HFFc6 (cell line): ENCODE measurements at regions not wholly inside any gene's neighbourhood (a gene's known extent, or its start where the extent isn't known, plus 50 kb on each side); places are given as distances from the start of the nearest gene placed in this dataset.

Source experiments
- DNase-seq: peaks from one replicate; pipeline ENCODE4 v3.0.0-alpha.2; 2018
- H3K27ac Mint-ChIP-seq: 2 replicates; pipeline ENCODE4 v1.8.0; 2020; ENCODE audit warnings: mild to moderate bottlenecking, mixed read lengths
- H3K27me3 Mint-ChIP-seq: 2 replicates; pipeline ENCODE4 v1.8.0; 2021; ENCODE audit warnings: mild to moderate bottlenecking, moderate library complexity, mixed read lengths; ENCODE audit not compliant: insufficient read depth
- H3K36me3 Mint-ChIP-seq: 2 replicates; pipeline ENCODE4 v1.8.0; 2021; ENCODE audit warnings: low read depth, mixed read lengths
- H3K4me1 Mint-ChIP-seq: 2 replicates; pipeline ENCODE4 v1.8.0; 2020; ENCODE audit warnings: low read depth, mixed read lengths
- H3K4me3 Mint-ChIP-seq: 2 replicates; pipeline ENCODE4 v1.8.0; 2020; ENCODE audit warnings: mild to moderate bottlenecking, moderate library complexity, mixed read lengths
- H3K9me3 Mint-ChIP-seq: 2 replicates; pipeline ENCODE4 v1.8.0; 2020; ENCODE audit warnings: mild to moderate bottlenecking, mixed read lengths
- CTCF ChIP-seq: fragments of 200-600 bp; sonication (generic); IDR thresholded peaks from 2 replicates; pipeline ENCODE4 v1.5.0; 2021; ENCODE audit warnings: antibody characterized with exemption, mild to moderate bottlenecking

- Mint-ChIP-seq H3K36me3 (0 out of 2 replicates have a peak, but pooled peaks cover 11% of the 10 kb centered on the region), H3K4me1 (peaks cover 86% of the 10 kb centered on the region), H3K27me3 (no peaks in the 10 kb centered on the region), H3K9me3 (no peaks in the 10 kb centered on the region), H3K4me3 (no peak overlapping the region), H3K27ac (no peak overlapping the region)
- no peak for TF ChIP-seq CTCF
- no peak for DNase-seq
These were observed 158.2 kb upstream of the RUNX1 start for GRCh38 chr21:35207322-35207721.

GRCh38 chr21:35206141-35207125 lies 157.3 kb upstream of the RUNX1 start:
- TF ChIP-seq CTCF = no peak
- DNase-seq = no peak
- Mint-ChIP-seq H3K27me3 (no peaks in the 10 kb centered on the region), H3K36me3 (peaks cover 13% of the 10 kb centered on the region; the same call in 1 of the 2 replicates), H3K9me3 (no peaks in the 10 kb centered on the region), H3K4me1 (peaks cover 86% of the 10 kb centered on the region), H3K27ac (peak overlapping the region; percentile 99), H3K4me3 (no peak overlapping the region)

GRCh38 chr21:35204850-35205541 lies 155.9 kb upstream of the RUNX1 start:
- peaks cover 93% of the 10 kb centered on the region for H3K4me1 Mint-ChIP-seq

GRCh38 chr21:35204125-35204524 lies 155.0 kb upstream of the RUNX1 start:
- no peak for TF ChIP-seq CTCF
- Mint-ChIP-seq H3K27me3 (no peaks in the 10 kb centered on the region; the same call in 1 of the 2 replicates), H3K27ac (peak overlapping the region; percentile 99), H3K4me3 (peak overlapping the region; percentile 80), H3K9me3 (no peaks in the 10 kb centered on the region), H3K4me1 (peaks cover 88% of the 10 kb centered on the region), H3K36me3 (peaks cover 4% of the 10 kb centered on the region; the same call in 1 of the 2 replicates)
- no peak for DNase-seq

More at GRCh38 chr21:35204850-35205541, 155.9 kb upstream of the RUNX1 start:
- no peaks in the 10 kb centered on the region; the same call in 1 of the 2 replicates for H3K27me3 Mint-ChIP-seq
- TF ChIP-seq CTCF = peak; percentile 43
- DNase-seq = peak; percentile 43
- H3K4me3 Mint-ChIP-seq = peak overlapping the region; percentile 80
- peaks cover 11% of the 10 kb centered on the region; the same call in 1 of the 2 replicates for H3K36me3 Mint-ChIP-seq
- H3K27ac Mint-ChIP-seq = peak overlapping the region; percentile 99
- H3K9me3 Mint-ChIP-seq = no peaks in the 10 kb centered on the region

GRCh38 chr21:35203093-35203977 lies 154.2 kb upstream of the RUNX1 start:
- peak overlapping the region; percentile 99 for H3K27ac Mint-ChIP-seq
- peak; percentile 81 for DNase-seq

More at GRCh38 chr21:35203093-35203977, 154.2 kb upstream of the RUNX1 start:
- no peaks in the 10 kb centered on the region for H3K9me3 Mint-ChIP-seq
- peaks cover 88% of the 10 kb centered on the region for H3K4me1 Mint-ChIP-seq
- H3K4me3 Mint-ChIP-seq = peak overlapping the region; percentile 80
- no peak for TF ChIP-seq CTCF
- H3K27me3 Mint-ChIP-seq = no peaks in the 10 kb centered on the region; the same call in 1 of the 2 replicates
- H3K36me3 Mint-ChIP-seq = peaks cover 4% of the 10 kb centered on the region; the same call in 1 of the 2 replicates
